HEK293 (cell line): ENCODE measurements at regions not wholly inside any gene's neighbourhood (a gene's known extent, or its start where the extent isn't known, plus 50 kb on each side); places are given as distances from the start of the nearest gene placed in this dataset.

Experiments used
- GLI4 ChIP-seq: fragments of 450-650 bp; formaldehyde crosslinking; IDR thresholded peaks from 2 replicates; pipeline ENCODE4 v1.5.1; 2016; ENCODE audit warnings: missing biosample characterization, missing genetic modification characterization
- KLF9 ChIP-seq: fragments of 450-650 bp; formaldehyde crosslinking; IDR thresholded peaks from 2 replicates; pipeline ENCODE4 v1.5.1; 2016; ENCODE audit warnings: missing biosample characterization, missing genetic modification characterization, low read depth
- REST ChIP-seq: fragments of 450-650 bp; formaldehyde crosslinking; IDR thresholded peaks from 2 replicates; pipeline ENCODE4 v1.5.1; 2016; ENCODE audit warnings: missing biosample characterization, missing genetic modification characterization
- YY1 ChIP-seq: fragments of 450-650 bp; formaldehyde crosslinking; IDR thresholded peaks from 2 replicates; pipeline ENCODE4 v1.5.1; 2018; ENCODE audit warnings: missing biosample characterization, missing genetic modification characterization
- ZBTB20 ChIP-seq: fragments of 450-650 bp; formaldehyde crosslinking; IDR thresholded peaks from 2 replicates; pipeline ENCODE4 v1.5.1; 2016; ENCODE audit warnings: missing biosample characterization, missing genetic modification characterization
- ZBTB26 ChIP-seq: fragments of 450-650 bp; formaldehyde crosslinking; optimal IDR thresholded peaks from 2 replicates; pipeline ENCODE3; 2016; ENCODE audit warnings: missing biosample characterization, mild to moderate bottlenecking, missing genetic modification characterization
- ZNF121 ChIP-seq: fragments of 450-650 bp; formaldehyde crosslinking; IDR thresholded peaks from 2 replicates; pipeline ENCODE4 v1.5.1; 2016; ENCODE audit warnings: missing biosample characterization, missing genetic modification characterization
- ZNF140 ChIP-seq: fragments of 450-650 bp; formaldehyde crosslinking; IDR thresholded peaks from 2 replicates; pipeline ENCODE4 v1.5.1; 2016; ENCODE audit warnings: missing biosample characterization, missing genetic modification characterization
- ZNF148 ChIP-seq: fragments of 450-650 bp; formaldehyde crosslinking; IDR thresholded peaks from 2 replicates; pipeline ENCODE4 v1.5.0; 2017; ENCODE audit warnings: missing biosample characterization, missing genetic modification characterization, borderline replicate concordance
- ZNF37A ChIP-seq: fragments of 450-650 bp; IDR thresholded peaks from 2 replicates; pipeline ENCODE4 v1.5.1; 2018; ENCODE audit warnings: missing biosample characterization, missing genetic modification characterization
- ZNF514 ChIP-seq: fragments of 450-650 bp; formaldehyde crosslinking; IDR thresholded peaks from 2 replicates; pipeline ENCODE4 v1.5.1; 2016; ENCODE audit warnings: missing biosample characterization, missing genetic modification characterization
- ZNF776 ChIP-seq: fragments of 450-650 bp; formaldehyde crosslinking; IDR thresholded peaks from 2 replicates; pipeline ENCODE4 v1.5.0; 2017; ENCODE audit warnings: missing biosample characterization, missing genetic modification characterization, borderline replicate concordance
- TF ChIP-seq, protein P1 (sequence below): fragments of 450-650 bp; formaldehyde crosslinking; IDR thresholded peaks from 2 replicates; pipeline ENCODE4 v1.5.1; 2016; ENCODE audit warnings: missing biosample characterization, missing genetic modification characterization
- TF ChIP-seq, protein P2 (sequence below): fragments of 450-650 bp; formaldehyde crosslinking; IDR thresholded peaks from 2 replicates; pipeline ENCODE4 v1.5.1; 2017; ENCODE audit warnings: missing biosample characterization, missing genetic modification characterization

GRCh38 chr10:80949785-80950184 is 412.1 kb downstream of the SH2D4B start:
- TF ChIP-seq ZNF140 (tag by site-specific recombination) (no peak), ZNF148 (no peak), KLF9 (tag by site-specific recombination) (no peak), ZBTB26 (tag by site-specific recombination) (no peak), ZNF514 (tag by site-specific recombination) (no peak), ZBTB20 (tag by site-specific recombination) (no peak), ZNF776 (no peak), ZNF121 (tag by site-specific recombination) (no peak), ZNF37A (tag by site-specific recombination) (no peak), YY1 (no peak), REST (tag by site-specific recombination) (no peak), GLI4 (tag by site-specific recombination) (no peak)
- TF ChIP-seq, protein P1, sequence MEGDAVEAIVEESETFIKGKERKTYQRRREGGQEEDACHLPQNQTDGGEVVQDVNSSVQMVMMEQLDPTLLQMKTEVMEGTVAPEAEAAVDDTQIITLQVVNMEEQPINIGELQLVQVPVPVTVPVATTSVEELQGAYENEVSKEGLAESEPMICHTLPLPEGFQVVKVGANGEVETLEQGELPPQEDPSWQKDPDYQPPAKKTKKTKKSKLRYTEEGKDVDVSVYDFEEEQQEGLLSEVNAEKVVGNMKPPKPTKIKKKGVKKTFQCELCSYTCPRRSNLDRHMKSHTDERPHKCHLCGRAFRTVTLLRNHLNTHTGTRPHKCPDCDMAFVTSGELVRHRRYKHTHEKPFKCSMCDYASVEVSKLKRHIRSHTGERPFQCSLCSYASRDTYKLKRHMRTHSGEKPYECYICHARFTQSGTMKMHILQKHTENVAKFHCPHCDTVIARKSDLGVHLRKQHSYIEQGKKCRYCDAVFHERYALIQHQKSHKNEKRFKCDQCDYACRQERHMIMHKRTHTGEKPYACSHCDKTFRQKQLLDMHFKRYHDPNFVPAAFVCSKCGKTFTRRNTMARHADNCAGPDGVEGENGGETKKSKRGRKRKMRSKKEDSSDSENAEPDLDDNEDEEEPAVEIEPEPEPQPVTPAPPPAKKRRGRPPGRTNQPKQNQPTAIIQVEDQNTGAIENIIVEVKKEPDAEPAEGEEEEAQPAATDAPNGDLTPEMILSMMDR (tag by site-specific recombination): no peak
- TF ChIP-seq, protein P2, sequence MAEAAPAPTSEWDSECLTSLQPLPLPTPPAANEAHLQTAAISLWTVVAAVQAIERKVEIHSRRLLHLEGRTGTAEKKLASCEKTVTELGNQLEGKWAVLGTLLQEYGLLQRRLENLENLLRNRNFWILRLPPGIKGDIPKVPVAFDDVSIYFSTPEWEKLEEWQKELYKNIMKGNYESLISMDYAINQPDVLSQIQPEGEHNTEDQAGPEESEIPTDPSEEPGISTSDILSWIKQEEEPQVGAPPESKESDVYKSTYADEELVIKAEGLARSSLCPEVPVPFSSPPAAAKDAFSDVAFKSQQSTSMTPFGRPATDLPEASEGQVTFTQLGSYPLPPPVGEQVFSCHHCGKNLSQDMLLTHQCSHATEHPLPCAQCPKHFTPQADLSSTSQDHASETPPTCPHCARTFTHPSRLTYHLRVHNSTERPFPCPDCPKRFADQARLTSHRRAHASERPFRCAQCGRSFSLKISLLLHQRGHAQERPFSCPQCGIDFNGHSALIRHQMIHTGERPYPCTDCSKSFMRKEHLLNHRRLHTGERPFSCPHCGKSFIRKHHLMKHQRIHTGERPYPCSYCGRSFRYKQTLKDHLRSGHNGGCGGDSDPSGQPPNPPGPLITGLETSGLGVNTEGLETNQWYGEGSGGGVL: no peak
